ENCODE measurements at regions not wholly inside any gene's neighbourhood (a gene's known extent, or its start where the extent isn't known, plus 50 kb on each side); places are given as distances from the start of the nearest gene placed in this dataset.

DNA sequence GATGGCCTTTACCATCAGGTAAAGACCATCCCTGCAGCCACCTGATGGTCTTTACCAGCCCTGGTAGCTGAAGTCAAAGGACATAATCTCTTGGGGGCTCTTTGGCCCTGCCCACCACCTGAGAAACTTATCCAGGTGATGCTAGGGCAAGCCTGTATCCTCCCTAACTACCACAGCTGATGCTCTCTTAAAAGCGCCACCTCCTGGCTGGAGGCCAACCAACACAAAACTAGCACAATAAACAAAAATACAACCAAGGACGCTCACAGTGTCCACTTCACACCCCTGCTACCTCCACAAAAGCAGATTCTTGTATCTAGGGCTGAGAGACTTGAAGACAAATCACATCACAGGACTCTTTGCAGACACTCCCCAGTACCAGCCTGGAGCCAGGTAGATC is 357.1 kb upstream of the POU3F1 start:
- Histone ChIP-seq H3K36me3 (ENCODE audit: insufficient read depth, low read length) (no peaks in the 10 kb centered on the region), H3K9me3 (replicated peaks; ENCODE audit: low read length) (no peaks in the 10 kb centered on the region), H3K27me3 (ENCODE audit: control insufficient read depth, insufficient read depth, low read length) (no peaks in the 10 kb centered on the region), H3K4me2 (ENCODE audit: low read length) (no peak overlapping the region), H3K4me3 (ENCODE audit: low read length) (no peak overlapping the region), H3K4me1 (ENCODE audit: control insufficient read depth, insufficient read depth, low read length) (no peaks in the 10 kb centered on the region), H3K9ac (ENCODE audit: low read depth, low read length) (no peak overlapping the region)

DNA sequence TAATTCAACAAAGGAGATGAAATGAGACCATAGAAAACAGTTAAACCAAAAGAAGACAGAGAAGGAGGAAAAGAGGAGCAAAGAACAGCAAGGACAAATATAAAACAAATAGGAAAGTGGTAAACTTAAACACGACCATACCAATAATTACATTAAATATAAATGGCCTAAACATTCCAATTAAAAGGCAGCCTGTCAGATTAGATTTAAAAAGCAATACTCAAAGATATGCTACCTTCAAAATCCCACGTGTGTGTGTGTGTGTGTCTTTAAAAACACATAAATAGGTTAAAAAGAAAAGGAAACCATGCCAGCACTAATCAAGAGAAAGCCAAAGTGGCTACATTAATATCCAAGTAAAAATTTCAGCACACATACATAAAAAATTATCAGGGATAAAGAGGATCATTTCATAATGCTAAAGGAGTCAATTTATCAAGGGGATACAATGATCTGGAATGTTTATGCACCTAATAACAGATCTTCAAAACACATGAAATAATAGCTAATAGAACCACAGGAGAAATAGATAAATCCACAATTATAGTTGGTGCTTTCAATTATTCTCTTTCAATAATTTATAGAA is 355.7 kb upstream of the POU3F1 start:
- no peaks in the 10 kb centered on the region for H3K36me3 ChIP-seq (ENCODE audit: insufficient read depth, low read length)
- H3K9ac ChIP-seq (ENCODE audit: low read depth, low read length): no peak overlapping the region

DNA sequence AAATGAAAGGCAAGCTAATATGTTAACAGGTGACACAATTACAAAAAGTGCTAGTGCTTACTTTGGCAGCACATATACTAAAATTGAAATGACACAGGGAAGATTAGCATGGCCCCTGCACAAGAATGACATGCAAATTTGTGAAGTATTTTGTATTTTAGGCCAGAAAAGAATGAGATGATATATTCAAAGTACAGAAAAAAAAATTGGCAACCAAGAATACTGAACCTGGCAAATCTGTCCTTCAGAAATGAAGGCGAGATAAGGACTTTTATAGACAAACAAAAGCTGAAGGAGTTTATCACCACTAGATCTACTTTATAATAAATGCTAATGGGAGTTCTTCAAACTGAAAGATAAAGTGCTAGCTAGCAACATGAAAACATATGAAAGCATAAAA is 350.0 kb upstream of the POU3F1 start:
- H3K9me3 ChIP-seq (replicated peaks; ENCODE audit: low read length): no peaks in the 10 kb centered on the region
- no peak overlapping the region for H3K4me3 ChIP-seq (ENCODE audit: low read length)
- no peak overlapping the region for H3K9ac ChIP-seq (ENCODE audit: low read depth, low read length)
- H3K4me2 ChIP-seq (ENCODE audit: low read length): no peak overlapping the region
- no peaks in the 10 kb centered on the region for H3K27me3 ChIP-seq (ENCODE audit: control insufficient read depth, insufficient read depth, low read length)
- no peaks in the 10 kb centered on the region for H3K36me3 ChIP-seq (ENCODE audit: insufficient read depth, low read length)
- H3K4me1 ChIP-seq (ENCODE audit: control insufficient read depth, insufficient read depth, low read length): no peaks in the 10 kb centered on the region

More for the DNA sequence above, 355.7 kb upstream of the POU3F1 start:
- Histone ChIP-seq H3K9me3 (replicated peaks; ENCODE audit: low read length) (no peaks in the 10 kb centered on the region), H3K4me3 (ENCODE audit: low read length) (no peak overlapping the region), H3K4me1 (ENCODE audit: control insufficient read depth, insufficient read depth, low read length) (no peaks in the 10 kb centered on the region), H3K27me3 (ENCODE audit: control insufficient read depth, insufficient read depth, low read length) (no peaks in the 10 kb centered on the region), H3K4me2 (ENCODE audit: low read length) (no peak overlapping the region)

- H3K9ac ChIP-seq (ENCODE audit: low read depth, low read length): no peak overlapping the region
- no peaks in the 10 kb centered on the region for H3K36me3 ChIP-seq (ENCODE audit: insufficient read depth, low read length)
- H3K4me2 ChIP-seq (ENCODE audit: low read length): no peak overlapping the region
- peaks cover 4% of the 10 kb centered on the region for H3K27me3 ChIP-seq (ENCODE audit: control insufficient read depth, insufficient read depth, low read length)
- no peaks in the 10 kb centered on the region for H3K4me1 ChIP-seq (ENCODE audit: control insufficient read depth, insufficient read depth, low read length)
- H3K4me3 ChIP-seq (ENCODE audit: low read length): no peak overlapping the region
- H3K9me3 ChIP-seq (replicated peaks; ENCODE audit: low read length): no peaks in the 10 kb centered on the region
These were observed 347.7 kb upstream of the POU3F1 start for GRCh38 chr1:38394303-38394702.

DNA sequence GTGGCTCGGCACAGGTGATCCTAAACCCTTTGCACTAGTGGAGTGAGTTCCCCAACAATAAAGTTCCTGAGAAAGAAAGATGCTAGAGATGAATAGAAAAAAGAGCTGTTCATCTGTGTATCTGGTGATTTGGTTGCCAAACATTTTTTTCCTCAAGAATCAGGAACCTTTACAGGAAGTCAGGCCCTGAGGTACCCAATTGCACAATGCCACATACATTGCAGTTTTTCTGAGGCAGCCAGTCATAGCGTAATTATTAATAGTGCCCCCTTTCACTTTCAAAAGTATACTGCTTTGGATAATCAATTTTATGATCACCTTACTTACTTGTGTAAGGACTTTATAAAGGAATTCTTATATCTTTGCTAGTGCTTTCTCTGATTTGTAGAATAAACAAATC is 346.3 kb upstream of the POU3F1 start:
- Histone ChIP-seq H3K4me1 (ENCODE audit: control insufficient read depth, insufficient read depth, low read length) (no peaks in the 10 kb centered on the region), H3K4me2 (ENCODE audit: low read length) (no peak overlapping the region)

DNA sequence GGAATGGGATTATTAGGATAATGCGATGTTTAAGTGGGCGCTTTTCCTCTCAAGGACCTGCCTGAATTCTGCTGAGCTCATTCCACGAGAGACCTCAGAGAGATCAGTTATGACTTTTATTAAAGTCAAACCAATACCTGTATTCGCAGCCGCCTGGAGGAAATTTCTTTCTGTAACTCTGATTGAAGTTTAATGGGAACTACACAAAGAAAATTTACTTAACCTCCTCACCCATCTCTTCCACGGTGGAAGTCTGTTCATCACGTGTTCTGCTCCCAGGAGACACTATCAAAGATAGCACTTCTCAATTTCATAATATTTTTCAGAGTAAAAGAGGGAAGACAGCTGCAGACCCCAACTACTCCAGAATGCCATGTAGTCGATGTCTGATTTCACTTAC is 334.7 kb upstream of the POU3F1 start:
- no peak overlapping the region for H3K4me3 ChIP-seq (ENCODE audit: low read length)
- no peaks in the 10 kb centered on the region for H3K36me3 ChIP-seq (ENCODE audit: insufficient read depth, low read length)
- H3K9me3 ChIP-seq (replicated peaks; ENCODE audit: low read length): no peaks in the 10 kb centered on the region
- H3K9ac ChIP-seq (ENCODE audit: low read depth, low read length): no peak overlapping the region
- no peak overlapping the region for H3K4me2 ChIP-seq (ENCODE audit: low read length)
- no peaks in the 10 kb centered on the region for H3K27me3 ChIP-seq (ENCODE audit: control insufficient read depth, insufficient read depth, low read length)
- H3K4me1 ChIP-seq (ENCODE audit: control insufficient read depth, insufficient read depth, low read length): no peaks in the 10 kb centered on the region

More for the DNA sequence above, 346.3 kb upstream of the POU3F1 start:
- Histone ChIP-seq H3K9me3 (replicated peaks; ENCODE audit: low read length) (no peaks in the 10 kb centered on the region), H3K4me3 (ENCODE audit: low read length) (no peak overlapping the region), H3K36me3 (ENCODE audit: insufficient read depth, low read length) (no peaks in the 10 kb centered on the region), H3K9ac (ENCODE audit: low read depth, low read length) (no peak overlapping the region), H3K27me3 (ENCODE audit: control insufficient read depth, insufficient read depth, low read length) (peaks cover 4% of the 10 kb centered on the region)

DNA sequence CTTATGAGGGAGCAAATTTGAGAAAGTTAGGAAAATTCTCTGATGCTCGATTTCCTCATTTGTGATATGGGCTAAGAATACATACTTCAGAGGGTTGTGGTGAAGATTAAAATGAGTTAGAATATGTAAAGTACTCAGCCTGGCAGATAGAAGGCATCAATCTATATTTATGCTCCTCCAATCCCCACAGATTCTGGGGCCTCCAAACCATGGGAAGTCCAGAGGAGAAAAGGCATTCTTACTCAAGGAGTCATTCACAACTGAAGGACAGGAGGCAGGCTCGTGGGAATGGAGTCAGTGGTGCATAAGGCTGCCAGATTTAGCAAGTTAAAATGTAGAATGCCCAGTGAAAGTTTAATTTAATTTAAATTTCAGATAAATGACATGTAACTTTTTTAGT is 330.0 kb upstream of the POU3F1 start:
- Histone ChIP-seq H3K9ac (ENCODE audit: low read depth, low read length) (no peak overlapping the region), H3K4me3 (ENCODE audit: low read length) (no peak overlapping the region), H3K27me3 (ENCODE audit: control insufficient read depth, insufficient read depth, low read length) (no peaks in the 10 kb centered on the region), H3K4me1 (ENCODE audit: control insufficient read depth, insufficient read depth, low read length) (no peaks in the 10 kb centered on the region), H3K36me3 (ENCODE audit: insufficient read depth, low read length) (no peaks in the 10 kb centered on the region), H3K9me3 (replicated peaks; ENCODE audit: low read length) (no peaks in the 10 kb centered on the region), H3K4me2 (ENCODE audit: low read length) (no peak overlapping the region)

- H3K9me3 ChIP-seq (replicated peaks; ENCODE audit: low read length): no peaks in the 10 kb centered on the region
- no peaks in the 10 kb centered on the region for H3K27me3 ChIP-seq (ENCODE audit: control insufficient read depth, insufficient read depth, low read length)
- no peak overlapping the region for H3K4me3 ChIP-seq (ENCODE audit: low read length)
- no peak overlapping the region for H3K9ac ChIP-seq (ENCODE audit: low read depth, low read length)
- no peak overlapping the region for H3K4me2 ChIP-seq (ENCODE audit: low read length)
- H3K36me3 ChIP-seq (ENCODE audit: insufficient read depth, low read length): no peaks in the 10 kb centered on the region
- H3K4me1 ChIP-seq (ENCODE audit: control insufficient read depth, insufficient read depth, low read length): no peaks in the 10 kb centered on the region
These were observed 328.4 kb upstream of the POU3F1 start for GRCh38 chr1:38375035-38375434.

DNA sequence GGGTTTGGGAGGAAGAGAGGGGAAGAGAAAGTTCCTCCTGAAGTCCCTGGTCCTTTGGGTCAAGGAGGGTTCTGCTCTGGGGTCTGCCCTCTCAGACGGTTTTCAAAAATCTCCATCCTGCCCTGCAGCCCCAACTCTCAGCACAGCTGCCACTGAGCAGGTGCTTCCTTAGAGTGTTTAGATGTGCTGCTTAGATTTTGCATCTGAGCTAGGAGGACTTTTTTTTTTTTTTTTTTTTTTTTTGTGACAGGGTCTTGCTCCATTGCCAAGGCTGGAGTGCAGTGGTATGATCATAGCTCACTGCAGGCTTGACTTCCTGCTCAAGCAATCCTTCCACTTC is 324.9 kb upstream of the POU3F1 start:
- no peaks in the 10 kb centered on the region for H3K4me1 ChIP-seq (ENCODE audit: control insufficient read depth, insufficient read depth, low read length)
- no peak overlapping the region for H3K4me2 ChIP-seq (ENCODE audit: low read length)
- H3K9me3 ChIP-seq (replicated peaks; ENCODE audit: low read length): no peaks in the 10 kb centered on the region
- H3K4me3 ChIP-seq (ENCODE audit: low read length): no peak overlapping the region
- no peak overlapping the region for H3K9ac ChIP-seq (ENCODE audit: low read depth, low read length)
- H3K36me3 ChIP-seq (ENCODE audit: insufficient read depth, low read length): no peaks in the 10 kb centered on the region
- H3K27me3 ChIP-seq (ENCODE audit: control insufficient read depth, insufficient read depth, low read length): no peaks in the 10 kb centered on the region

DNA sequence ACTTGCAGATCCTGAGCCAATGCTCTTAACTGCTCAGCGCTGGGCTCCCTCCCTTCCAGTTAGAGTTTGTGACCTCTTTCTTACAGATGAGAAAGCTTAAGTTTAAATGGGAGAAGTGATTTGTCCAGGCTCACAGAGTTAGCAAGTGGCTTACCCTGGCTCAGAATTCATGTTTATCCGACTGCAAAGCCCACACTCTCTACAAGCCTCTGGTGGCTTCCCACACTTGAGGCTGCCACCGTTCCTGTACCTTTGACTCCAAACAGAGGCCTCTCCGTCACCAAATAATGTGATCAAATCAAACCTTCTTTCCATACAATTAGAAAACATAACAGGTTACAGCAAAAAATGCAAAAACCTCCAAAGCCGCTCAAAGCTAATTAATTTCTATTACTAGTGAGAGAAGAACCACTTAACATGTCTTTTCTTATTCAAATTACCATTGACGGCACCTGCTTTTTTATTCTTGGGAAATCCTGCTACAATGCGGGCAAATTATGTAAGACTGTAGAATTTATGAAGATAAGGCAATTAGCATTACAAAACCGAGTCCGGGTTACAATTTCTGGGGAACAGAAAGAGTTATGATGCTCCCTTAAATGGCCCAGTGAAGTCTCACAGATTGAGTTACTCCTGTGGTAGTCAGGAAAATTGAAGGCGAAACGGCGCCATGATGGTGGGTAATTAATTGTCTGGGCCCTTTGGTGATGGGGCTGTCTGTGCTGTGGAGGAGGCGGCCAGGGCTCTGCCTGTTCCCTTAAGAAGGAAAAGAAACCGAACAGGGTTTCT is 324.3 kb upstream of the POU3F1 start:
- Histone ChIP-seq H3K4me3 (ENCODE audit: low read length) (no peak overlapping the region), H3K9me3 (replicated peaks; ENCODE audit: low read length) (no peaks in the 10 kb centered on the region), H3K9ac (ENCODE audit: low read depth, low read length) (no peak overlapping the region), H3K36me3 (ENCODE audit: insufficient read depth, low read length) (no peaks in the 10 kb centered on the region), H3K4me2 (ENCODE audit: low read length) (no peak overlapping the region), H3K27me3 (ENCODE audit: control insufficient read depth, insufficient read depth, low read length) (no peaks in the 10 kb centered on the region), H3K4me1 (ENCODE audit: control insufficient read depth, insufficient read depth, low read length) (no peaks in the 10 kb centered on the region)

GRCh38 chr1:38365242-38365641 is 318.6 kb upstream of the POU3F1 start:
- no peaks in the 10 kb centered on the region for H3K27me3 ChIP-seq (ENCODE audit: control insufficient read depth, insufficient read depth, low read length)
- no peak overlapping the region for H3K9ac ChIP-seq (ENCODE audit: low read depth, low read length)
- H3K9me3 ChIP-seq (replicated peaks; ENCODE audit: low read length): no peaks in the 10 kb centered on the region
- no peaks in the 10 kb centered on the region for H3K4me1 ChIP-seq (ENCODE audit: control insufficient read depth, insufficient read depth, low read length)
- no peak overlapping the region for H3K4me2 ChIP-seq (ENCODE audit: low read length)
- H3K4me3 ChIP-seq (ENCODE audit: low read length): no peak overlapping the region
- H3K36me3 ChIP-seq (ENCODE audit: insufficient read depth, low read length): no peaks in the 10 kb centered on the region

GRCh38 chr1:38361566-38361965 is 315.0 kb upstream of the POU3F1 start:
- Histone ChIP-seq H3K4me1 (ENCODE audit: control insufficient read depth, insufficient read depth, low read length) (no peaks in the 10 kb centered on the region), H3K9ac (ENCODE audit: low read depth, low read length) (no peak overlapping the region), H3K9me3 (replicated peaks; ENCODE audit: low read length) (no peaks in the 10 kb centered on the region), H3K4me2 (ENCODE audit: low read length) (no peak overlapping the region), H3K36me3 (ENCODE audit: insufficient read depth, low read length) (no peaks in the 10 kb centered on the region), H3K27me3 (ENCODE audit: control insufficient read depth, insufficient read depth, low read length) (no peaks in the 10 kb centered on the region), H3K4me3 (ENCODE audit: low read length) (no peak overlapping the region)
